Mucosa of gallbladder (tissue), 1 donor: ENCODE measurements at regions not wholly inside any gene's neighbourhood (a gene's known extent, or its start where the extent isn't known, plus 50 kb on each side); places are given as distances from the start of the nearest gene placed in this dataset.
A peak's percentile ranks its signal among the peaks of the same experiment; 100 is the strongest.

Source experiments
- DNase-seq: peaks from one replicate; pipeline ENCODE4 v3.0.0-alpha.2; 2020; ENCODE audit warnings: low spot score
- donor health status: DM: no; HTN: no; CAD: no.

- no peak for DNase-seq
Measured at GRCh38 chr9:3054017-3054586, 210.2 kb upstream of the PUM3 start.

- no peak for DNase-seq
Measured at GRCh38 chr9:3049636-3050035, 205.7 kb upstream of the PUM3 start.

DNA sequence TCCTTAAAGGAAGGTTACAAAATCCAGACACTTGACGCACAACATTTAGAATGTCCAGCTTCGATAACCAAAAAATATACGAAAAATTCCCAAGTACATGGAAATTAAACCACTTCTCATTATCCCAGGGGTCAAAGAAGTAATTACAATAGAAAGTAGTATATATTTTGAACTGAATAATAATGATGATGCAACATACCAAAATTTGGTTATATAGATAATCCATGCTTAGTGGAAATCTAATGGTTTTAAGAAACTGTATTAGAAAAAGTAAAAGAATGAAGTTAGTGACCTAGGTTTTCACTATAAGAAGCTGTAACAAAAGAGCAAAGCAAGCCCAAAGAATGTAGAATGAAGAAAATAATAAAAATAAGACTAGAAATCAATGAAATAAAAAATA is 204.0 kb upstream of the PUM3 start:
- no peak for DNase-seq

GRCh38 chr9:3045153-3045552 is 201.3 kb upstream of the PUM3 start:
- no peak for DNase-seq

GRCh38 chr9:3043369-3043768 is 199.5 kb upstream of the PUM3 start:
- DNase-seq, result no peak

DNA sequence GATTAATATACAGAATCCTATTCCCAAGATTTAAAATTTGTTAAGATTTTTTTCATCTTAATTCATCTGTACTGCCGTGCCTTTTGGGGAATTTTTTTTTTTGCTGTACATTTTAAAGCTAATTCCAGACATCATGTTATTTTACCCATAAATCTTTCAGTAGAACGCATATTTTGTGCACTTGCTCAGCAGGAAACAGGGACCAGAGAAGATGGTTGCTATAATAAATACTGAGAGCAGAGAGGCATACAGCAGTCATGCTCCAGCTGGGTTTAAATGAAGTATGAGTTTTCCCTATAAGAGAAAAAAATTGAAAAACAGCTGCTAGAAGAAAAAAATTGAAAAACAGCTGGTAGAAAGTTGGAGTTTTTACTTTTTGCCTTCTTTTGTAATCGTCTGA is 196.9 kb upstream of the PUM3 start:
- DNase-seq, result no peak

GRCh38 chr9:3036333-3036700 is 192.4 kb upstream of the PUM3 start:
- DNase-seq, result no peak

- DNase-seq, result no peak
Measured at GRCh38 chr9:3035579-3036332, 191.9 kb upstream of the PUM3 start.

DNA sequence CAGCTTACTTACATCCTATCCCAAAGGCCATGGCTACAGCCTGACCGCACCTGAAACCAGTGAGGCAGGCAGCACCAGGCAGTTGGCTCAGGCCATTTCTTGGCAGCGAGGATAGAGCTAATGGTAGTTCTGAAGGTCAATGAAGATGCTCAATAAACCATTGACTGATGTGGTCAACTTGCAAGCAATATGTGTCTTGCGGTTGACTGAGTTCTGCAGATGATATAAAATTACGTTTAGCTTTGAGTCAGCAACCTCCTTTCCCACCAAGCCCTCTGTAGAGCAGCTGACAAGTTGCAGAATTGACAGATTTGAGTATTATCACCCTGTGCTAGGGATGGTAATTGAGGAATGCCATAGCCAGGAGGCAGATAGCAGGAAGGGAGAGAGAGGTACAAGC is 189.0 kb upstream of the PUM3 start:
- no peak for DNase-seq

DNA sequence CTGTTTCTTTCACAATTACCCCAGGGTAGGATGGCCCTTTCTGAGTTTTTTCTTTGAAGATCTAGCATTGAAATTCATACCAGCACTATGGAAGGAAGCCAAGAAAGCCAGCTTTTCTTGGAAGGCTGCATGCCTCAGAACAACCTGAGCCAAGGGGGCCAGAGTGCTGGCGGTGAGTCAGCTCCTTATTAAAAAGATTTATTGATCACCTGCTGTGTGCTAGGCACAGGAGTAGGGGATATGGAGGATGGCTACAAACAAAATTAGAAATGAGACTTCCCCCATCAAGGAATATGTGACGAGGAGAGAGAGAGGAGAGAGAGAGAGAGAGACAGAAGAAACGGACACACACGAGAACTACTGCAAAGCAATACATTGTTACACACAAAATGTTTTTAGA is 184.6 kb upstream of the PUM3 start:
- peak; percentile 13 for DNase-seq

GRCh38 chr9:3027210-3027609 is 183.3 kb upstream of the PUM3 start:
- no peak for DNase-seq

- no peak for DNase-seq
Measured at GRCh38 chr9:3023449-3023848, 179.6 kb upstream of the PUM3 start.

- no peak for DNase-seq
Measured at GRCh38 chr9:3018691-3019230, 174.9 kb upstream of the PUM3 start.

DNA sequence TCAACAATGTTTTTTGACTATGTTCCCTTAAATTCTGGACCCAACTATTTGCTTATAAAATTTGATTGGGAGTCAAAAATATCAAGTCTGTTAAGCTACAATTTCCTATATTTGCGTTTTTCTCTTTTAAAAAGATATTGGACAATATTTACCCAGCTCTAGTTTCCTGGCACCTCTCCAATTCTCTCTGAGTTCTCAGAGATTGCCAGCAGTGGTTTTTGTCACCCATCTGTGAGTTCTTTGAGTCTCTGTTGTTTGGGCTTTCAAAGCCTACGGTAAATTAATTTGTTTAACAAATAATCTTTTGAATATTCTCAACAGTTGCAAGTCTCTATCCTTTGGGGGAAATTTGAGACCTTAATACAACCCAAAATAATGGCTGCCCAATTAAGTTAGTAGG is 174.2 kb upstream of the PUM3 start:
- DNase-seq, result no peak

- DNase-seq, result no peak
Measured at GRCh38 chr9:3014178-3014577, 170.3 kb upstream of the PUM3 start.

- no peak for DNase-seq
Measured at GRCh38 chr9:3012842-3013241, 168.9 kb upstream of the PUM3 start.

GRCh38 chr9:3012245-3012644 is 168.3 kb upstream of the PUM3 start:
- DNase-seq, result no peak

GRCh38 chr9:3008091-3008490 is 164.2 kb upstream of the PUM3 start:
- DNase-seq, result no peak

DNA sequence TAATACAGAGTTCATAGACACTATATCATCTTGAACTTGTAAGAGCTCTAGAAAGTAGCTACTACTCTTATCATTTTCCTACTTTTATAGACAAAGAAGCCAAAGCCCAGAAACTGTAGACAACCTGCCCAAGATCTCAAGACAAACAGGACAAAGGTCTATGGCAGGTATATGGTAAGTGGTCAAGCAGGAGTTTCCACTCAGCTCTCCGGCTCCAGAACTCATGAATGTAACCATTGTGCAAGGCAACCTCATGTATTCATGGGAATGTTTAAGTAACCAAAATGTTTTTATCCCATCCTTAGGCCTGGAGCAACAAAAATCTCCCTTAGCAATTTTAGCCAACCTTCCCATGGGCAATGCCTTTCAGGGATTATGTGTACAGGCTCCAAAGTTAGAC is 163.4 kb upstream of the PUM3 start:
- no peak for DNase-seq

DNA sequence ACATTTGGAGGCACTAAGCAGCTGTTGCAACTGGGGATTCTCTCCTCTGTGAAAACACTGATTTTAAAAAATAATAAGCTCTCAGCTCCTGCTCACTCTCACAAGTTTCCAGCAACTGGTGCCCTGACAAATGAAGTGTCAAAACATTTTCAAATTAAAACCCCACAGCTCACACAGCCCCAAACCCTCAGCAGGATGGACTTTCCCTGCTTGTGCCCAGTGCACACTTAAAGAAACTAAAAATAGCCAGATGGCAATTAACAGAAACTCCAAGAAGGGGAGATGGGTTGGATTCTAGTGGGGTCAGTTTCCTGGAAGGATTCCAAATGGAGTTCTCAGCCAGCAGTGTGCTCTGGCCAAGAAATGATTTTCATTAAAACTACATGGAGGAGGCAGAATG is 163.0 kb upstream of the PUM3 start:
- DNase-seq, result no peak

- DNase-seq, result no peak
Measured at GRCh38 chr9:3004572-3004971, 160.7 kb upstream of the PUM3 start.

- DNase-seq, result no peak
Measured at GRCh38 chr9:3001311-3001710, 157.4 kb upstream of the PUM3 start.

DNA sequence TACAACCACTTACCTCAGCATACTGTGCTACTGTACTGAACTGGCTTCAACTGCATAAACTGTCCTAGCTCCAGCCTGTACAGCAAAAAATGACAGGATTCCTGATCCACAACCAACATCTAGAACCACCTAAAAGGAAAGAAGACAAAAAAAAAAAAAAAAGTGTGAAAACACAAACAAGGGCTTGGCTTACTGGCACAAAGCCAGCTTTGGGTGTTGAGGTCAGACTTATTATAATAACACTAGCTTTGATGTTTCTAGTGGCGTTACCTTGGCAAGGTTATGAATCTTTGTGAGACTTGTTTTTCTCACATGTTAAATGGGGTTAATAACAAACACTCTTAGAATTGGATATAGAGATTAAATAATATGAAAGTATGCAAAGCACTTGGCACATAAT is 148.5 kb upstream of the PUM3 start:
- no peak for DNase-seq

GRCh38 chr9:2991292-2991691 is 147.4 kb upstream of the PUM3 start:
- DNase-seq, result no peak
